B cell (primary cell): ENCODE measurements at regions not wholly inside any gene's neighbourhood (a gene's known extent, or its start where the extent isn't known, plus 50 kb on each side); places are given as distances from the start of the nearest gene placed in this dataset.

ENCODE experiments used
- ATAC-seq: fragments of 200-7000 bp; cut with Tn5 transposase; one replicate; pipeline ENCODE4 v1.10.0; 2021; ENCODE audit warnings: low read depth, mild to moderate bottlenecking, moderate number of reproducible peaks, moderate library complexity
- CTCF ChIA-PET: fragments of 350-600 bp; sonication (Branson Sonifier 250); formaldehyde crosslinking; loops from one replicate; lab custom pipeline; 2021; ENCODE audit warnings: antibody characterized with exemption, inconsistent platforms; lab: Charles Lee
- POLR2A ChIA-PET: fragments of 350-600 bp; sonication (Branson Sonifier 250); formaldehyde crosslinking; loops from one replicate; lab custom pipeline; 2021; ENCODE audit warnings: antibody characterized with exemption; lab: Charles Lee
- DNase-seq: peaks from one replicate; pipeline ENCODE4 v3.0.0; 2013
- H2AFZ ChIP-seq: 2 replicates; pipeline ENCODE4 v1.6.1; 2012; ENCODE audit warnings: mild to moderate bottlenecking, low read depth, low read length; ENCODE audit not compliant: insufficient read depth, poor library complexity, severe bottlenecking
- H3K27ac ChIP-seq, 2 donors: 1 replicate in 1 of 2; 2 replicates in 1 of 2; pipeline ENCODE4 v1.5.1; 2012 to 2013; ENCODE audit warnings: low read length in 2 of 2, mild to moderate bottlenecking in 2 of 2, moderate library complexity in 1 of 2
- H3K27me3 ChIP-seq, 4 experiments: fragments of 200-600 bp in 1 of 4; sonication (generic) in 1 of 4; replicated peaks in 1 of 4; 1 replicate in 2 of 4; 2 replicates in 2 of 4; pipeline versions ENCODE4 v1.6.1 to v1.7.0; 2013 to 2016; ENCODE audit warnings: low read length in 3 of 4, mild to moderate bottlenecking in 2 of 4, mixed read lengths in 1 of 4, moderate library complexity in 1 of 4; ENCODE audit not compliant: insufficient read depth in 4 of 4, control insufficient read depth in 3 of 4; ENCODE audit errors: control extremely low read depth in 1 of 4
- H3K36me3 ChIP-seq, 2 experiments: replicated peaks in 1 of 2; 1 replicate in 1 of 2; 2 replicates in 1 of 2; pipeline versions ENCODE4 v1.6.1 to v1.7.1; 2013; ENCODE audit warnings: low read length in 1 of 2; ENCODE audit not compliant: insufficient read depth in 2 of 2, control insufficient read depth in 1 of 2; ENCODE audit errors: control extremely low read depth in 1 of 2, extremely low read depth in 1 of 2
- H3K4me1 ChIP-seq, 2 donors: fragments of 200-600 bp in 1 of 2; sonication (generic) in 1 of 2; 1 replicate in 1 of 2; 2 replicates in 1 of 2; pipeline versions ENCODE4 v1.5.1 to v1.6.1; 2013 to 2017; ENCODE audit warnings: low read length in 2 of 2; ENCODE audit not compliant: control insufficient read depth in 2 of 2, insufficient read depth in 2 of 2
- H3K4me2 ChIP-seq: replicated peaks from 2 replicates; pipeline ENCODE3; 2012; ENCODE audit warnings: mild to moderate bottlenecking, low read depth, low read length; ENCODE audit not compliant: poor library complexity, severe bottlenecking
- H3K4me3 ChIP-seq, 5 experiments: fragments of 200-600 bp in 1 of 5; sonication (generic) in 1 of 5; 1 replicate in 3 of 5; 2 replicates in 2 of 5; pipeline versions ENCODE4 v1.5.1 to v1.7.0; 2011 to 2016; ENCODE audit warnings: low read length in 4 of 5, mild to moderate bottlenecking in 4 of 5, low read depth in 2 of 5, control low read depth in 1 of 5, moderate library complexity in 1 of 5; ENCODE audit not compliant: insufficient read depth in 1 of 5; ENCODE audit errors: control extremely low read depth in 1 of 5, extremely low read depth in 1 of 5
- H3K79me2 ChIP-seq: fragments of 200-600 bp; sonication (generic); one replicate; pipeline ENCODE4 v1.6.0; 2016; ENCODE audit warnings: low read length; ENCODE audit not compliant: control insufficient read depth, insufficient read depth
- H3K9ac ChIP-seq: fragments of 200-600 bp; sonication (generic); 2 replicates; pipeline ENCODE4 v1.6.1; 2017; ENCODE audit warnings: mild to moderate bottlenecking, low read length, moderate library complexity
- H3K9me3 ChIP-seq, 3 donors: one replicate each; pipeline versions ENCODE4 v1.6.1 to v1.7.1; 2013; ENCODE audit warnings: low read length in 2 of 3; ENCODE audit not compliant: control insufficient read depth in 2 of 3, insufficient read depth in 1 of 3; ENCODE audit errors: control extremely low read depth in 1 of 3
- H4K20me1 ChIP-seq: 2 replicates; pipeline ENCODE4 v1.6.0; 2012; ENCODE audit warnings: mild to moderate bottlenecking, low read length; ENCODE audit not compliant: insufficient read depth, control insufficient read depth, poor library complexity, severe bottlenecking
- H3K27ac Mint-ChIP-seq: one replicate; pipeline ENCODE4 v1.8.0; 2021; ENCODE audit warnings: mixed read lengths
- H3K27me3 Mint-ChIP-seq: one replicate; pipeline ENCODE4 v1.8.0; 2021; ENCODE audit warnings: mixed read lengths
- H3K4me1 Mint-ChIP-seq: one replicate; pipeline ENCODE4 v1.8.0; 2021; ENCODE audit warnings: mixed read lengths
- H3K4me3 Mint-ChIP-seq: one replicate; pipeline ENCODE4 v1.8.0; 2021; ENCODE audit warnings: mixed read lengths
- H3K9me3 Mint-ChIP-seq: one replicate; pipeline ENCODE4 v1.8.0; 2022; ENCODE audit warnings: mixed read lengths; ENCODE audit not compliant: insufficient read depth
- EZH2 ChIP-seq: IDR thresholded peaks from 2 replicates; pipeline ENCODE4 v1.6.1; 2012; ENCODE audit warnings: borderline replicate concordance, low read depth, mild to moderate bottlenecking, moderate library complexity, low read length; ENCODE audit not compliant: insufficient read depth, poor library complexity, severe bottlenecking
- WGBS: methylation state at CpG from one replicate; pipeline ENCODE4 v1.1.5; 2013; ENCODE audit warnings: missing lambda C conversion rate; ENCODE audit not compliant: insufficient coverage; 5-methylcytosine and 5-hydroxymethylcytosine counted together
- intact Hi-C: fragments of 100-400 bp; cut with micrococcal nuclease; formaldehyde crosslinking; loops from one replicate; pipeline ENCODE4 v1.10.0; 2022
- TF ChIP-seq, protein P1 (sequence below): fragments of 200-600 bp; IDR thresholded peaks from one replicate; pipeline ENCODE4 v1.8.0; 2022; ENCODE audit warnings: antibody characterized with exemption, mild to moderate bottlenecking

DNA sequence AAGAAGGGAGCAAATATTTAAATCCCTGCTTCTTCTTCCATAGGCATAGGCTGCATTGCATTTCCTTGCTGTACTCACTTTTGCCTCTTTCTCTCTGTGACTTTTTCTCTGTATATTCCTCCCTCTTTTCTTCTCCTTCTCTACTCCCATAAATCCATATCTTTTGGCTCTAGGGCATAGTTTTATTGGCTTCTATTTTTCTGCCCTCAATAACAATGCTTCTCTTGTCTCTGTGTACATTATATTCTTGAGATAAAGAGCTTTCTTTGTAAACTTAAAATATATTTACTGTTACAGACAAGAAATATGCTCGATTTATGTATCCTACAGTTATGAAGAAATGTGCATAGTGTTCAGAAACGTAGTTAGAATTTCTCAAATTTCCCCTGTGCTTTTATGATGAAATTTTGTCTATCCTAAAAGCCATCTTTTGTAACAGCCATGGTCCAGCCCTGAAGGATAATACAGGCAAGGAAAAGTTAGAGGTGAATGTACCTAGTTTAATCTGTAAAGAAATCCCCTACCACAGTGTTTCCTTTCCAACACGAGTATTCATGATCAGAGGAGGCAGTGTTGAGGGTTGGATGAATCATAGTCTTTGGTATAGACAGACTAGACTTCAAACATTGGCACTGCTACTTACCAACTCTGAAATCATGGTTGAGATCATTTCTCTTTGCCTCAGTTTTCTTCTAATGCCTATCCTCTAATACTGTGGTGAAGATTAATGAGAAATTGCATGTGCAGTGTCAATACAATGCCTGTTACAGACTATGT, 173.3 kb upstream of the FAR2 start:
- POLR2A ChIA-PET = no interaction called here
- intact Hi-C loops = no loop called here
- CTCF ChIA-PET = no interaction called here
- Mint-ChIP-seq H3K27ac (no peak overlapping the region), H3K4me1 (no peaks in the 10 kb centered on the region), H3K9me3 (no peaks in the 10 kb centered on the region), H3K4me3 (no peak overlapping the region), H3K27me3 (peaks cover 3% of the 10 kb centered on the region)
- H3K4me3 ChIP-seq = no peak overlapping the region
- peaks cover 0 to 2% (median 0%) of the 10 kb centered on the region in 3 donors for H3K9me3 ChIP-seq
- H3K4me1 ChIP-seq = no peaks in the 10 kb centered on the region
- ATAC-seq = no peak
- H3K79me2 ChIP-seq = no peaks in the 10 kb centered on the region
- TF ChIP-seq, protein P1, sequence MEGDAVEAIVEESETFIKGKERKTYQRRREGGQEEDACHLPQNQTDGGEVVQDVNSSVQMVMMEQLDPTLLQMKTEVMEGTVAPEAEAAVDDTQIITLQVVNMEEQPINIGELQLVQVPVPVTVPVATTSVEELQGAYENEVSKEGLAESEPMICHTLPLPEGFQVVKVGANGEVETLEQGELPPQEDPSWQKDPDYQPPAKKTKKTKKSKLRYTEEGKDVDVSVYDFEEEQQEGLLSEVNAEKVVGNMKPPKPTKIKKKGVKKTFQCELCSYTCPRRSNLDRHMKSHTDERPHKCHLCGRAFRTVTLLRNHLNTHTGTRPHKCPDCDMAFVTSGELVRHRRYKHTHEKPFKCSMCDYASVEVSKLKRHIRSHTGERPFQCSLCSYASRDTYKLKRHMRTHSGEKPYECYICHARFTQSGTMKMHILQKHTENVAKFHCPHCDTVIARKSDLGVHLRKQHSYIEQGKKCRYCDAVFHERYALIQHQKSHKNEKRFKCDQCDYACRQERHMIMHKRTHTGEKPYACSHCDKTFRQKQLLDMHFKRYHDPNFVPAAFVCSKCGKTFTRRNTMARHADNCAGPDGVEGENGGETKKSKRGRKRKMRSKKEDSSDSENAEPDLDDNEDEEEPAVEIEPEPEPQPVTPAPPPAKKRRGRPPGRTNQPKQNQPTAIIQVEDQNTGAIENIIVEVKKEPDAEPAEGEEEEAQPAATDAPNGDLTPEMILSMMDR = no peak
- no peak for TF ChIP-seq EZH2
- H3K9ac ChIP-seq = no peak overlapping the region
- no peaks in the 10 kb centered on the region for H3K27me3 ChIP-seq
- no CpG with 5 or more reads among the region's 3 CpGs for WGBS
- no peak overlapping the region for H2AFZ ChIP-seq
- no peak overlapping the region for H3K27ac ChIP-seq
- DNase-seq = no peak
- no peak overlapping the region for H3K4me2 ChIP-seq
- no peaks in the 10 kb centered on the region for H3K36me3 ChIP-seq
- H4K20me1 ChIP-seq = no peaks in the 10 kb centered on the region

DNA sequence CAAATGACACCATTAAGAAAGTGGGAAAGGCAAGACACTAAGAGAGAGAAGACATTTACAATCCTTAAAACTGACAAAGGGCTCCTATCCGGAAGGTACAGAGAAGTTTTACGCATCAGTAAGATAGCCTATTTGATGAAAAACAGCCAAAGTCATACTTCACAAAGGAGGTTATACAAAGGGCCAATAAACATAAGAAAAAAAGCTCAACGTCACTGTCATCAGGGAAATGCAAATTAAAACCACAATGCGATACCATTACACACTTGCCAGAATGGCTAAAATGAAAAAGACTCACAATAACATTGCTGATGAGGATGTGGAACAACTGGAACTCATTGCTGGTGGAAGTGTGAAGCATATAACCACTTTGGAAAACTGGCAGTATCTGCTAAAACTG, 168.6 kb upstream of the FAR2 start:
- no peaks in the 10 kb centered on the region for H3K4me1 ChIP-seq
- TF ChIP-seq EZH2 = no peak
- TF ChIP-seq, protein P1 = no peak
- no peak for ATAC-seq

More for the DNA sequence above, 168.6 kb upstream of the FAR2 start:
- Mint-ChIP-seq H3K9me3 (no peaks in the 10 kb centered on the region), H3K4me1 (no peaks in the 10 kb centered on the region), H3K27me3 (no peaks in the 10 kb centered on the region), H3K27ac (no peak overlapping the region), H3K4me3 (no peak overlapping the region)
- Histone ChIP-seq H3K27ac (no peak overlapping the region), H3K9me3 (peaks cover 0 to 2% (median 0%) of the 10 kb centered on the region in 3 donors), H3K9ac (no peak overlapping the region), H3K4me3 (no peak overlapping the region), H2AFZ (no peak overlapping the region), H3K79me2 (no peaks in the 10 kb centered on the region), H3K4me2 (no peak overlapping the region), H3K27me3 (no peaks in the 10 kb centered on the region), H4K20me1 (no peaks in the 10 kb centered on the region), H3K36me3 (no peaks in the 10 kb centered on the region)
- POLR2A ChIA-PET = no interaction called here
- WGBS = 100% methylated on average over 1 of the region's 4 CpGs
- CTCF ChIA-PET = no interaction called here
- DNase-seq = no peak
- intact Hi-C loops = no loop called here
